T47D (cell line): ENCODE measurements at regions not wholly inside any gene's neighbourhood (a gene's known extent, or its start where the extent isn't known, plus 50 kb on each side); places are given as distances from the start of the nearest gene placed in this dataset.
A peak's percentile ranks its signal among the peaks of the same experiment; 100 is the strongest.

Experiments used
- DNase-seq, 2 experiments: peaks; one replicate each; pipeline versions ENCODE4 v3.0.0 to v3.0.0-alpha.2; 2011 to 2012; ENCODE audit warnings: low read depth in 1 of 2, low spot score in 1 of 2
- JUND ChIP-seq: IDR thresholded peaks from 2 replicates; pipeline ENCODE4 v1.6.1; 2012; ENCODE audit warnings: low read depth
- in situ Hi-C: cut with HindIII; loops from 2 replicates; pipeline ENCODE4 v1.10.0; 2016; ENCODE audit warnings: low sequenced_read_pairs, low pct_unique_long_range_greater_than_20kb

- TF ChIP-seq JUND = no peak
- no peak for DNase-seq
- in situ Hi-C loops = no loop called here
Observed at GRCh38 chr12:58189893-58190292, 248.5 kb downstream of the ATP23 start.

DNA sequence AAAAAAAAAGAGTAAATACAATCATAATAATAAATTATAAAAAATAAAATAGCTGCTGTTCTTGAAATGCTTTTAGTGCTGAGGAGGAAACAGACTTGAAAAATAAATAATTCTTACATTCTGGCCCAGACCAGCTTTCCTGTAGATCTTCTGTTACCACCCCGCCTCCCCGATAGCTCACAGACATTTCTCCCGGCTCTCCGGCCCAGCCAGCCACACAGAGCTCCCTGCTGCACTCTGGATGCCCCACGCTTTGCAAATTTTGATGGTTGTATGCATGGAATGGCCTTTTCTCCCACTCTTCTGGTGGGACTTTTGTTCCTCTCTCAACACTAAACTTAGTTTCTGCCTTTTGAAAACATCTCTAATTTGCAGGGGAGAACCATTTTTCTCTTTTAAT lies 249.3 kb downstream of the ATP23 start:
- in situ Hi-C loops = no loop called here
- DNase-seq = no peak
- no peak for TF ChIP-seq JUND

DNA sequence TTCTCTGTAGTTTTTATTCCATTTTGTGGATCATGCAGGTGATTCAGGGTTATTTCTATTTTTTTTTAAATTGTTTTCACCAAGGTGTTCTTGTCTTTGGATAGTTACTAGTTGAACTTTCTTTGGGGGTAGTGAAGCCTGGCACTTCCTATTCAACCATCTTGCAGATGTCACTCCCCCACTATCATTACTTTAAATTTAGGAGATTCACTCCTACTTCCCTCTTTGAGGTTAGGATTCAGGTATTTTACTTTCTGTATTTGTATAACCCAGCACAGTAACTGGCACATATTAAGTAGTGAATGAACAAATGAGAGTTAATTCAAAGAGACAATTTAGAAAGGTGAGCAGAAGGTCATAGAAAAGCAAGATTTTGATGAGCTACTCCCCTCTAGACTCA lies 255.6 kb downstream of the ATP23 start:
- TF ChIP-seq JUND = no peak
- DNase-seq = no peak
- in situ Hi-C loops = no loop called here

- in situ Hi-C loops = no loop called here
- no peak for DNase-seq
Observed at GRCh38 chr12:58202933-58203718, 261.8 kb downstream of the ATP23 start.

GRCh38 chr12:58204071-58204470 lies 262.7 kb downstream of the ATP23 start:
- in situ Hi-C loops = no loop called here
- TF ChIP-seq JUND = no peak

More at GRCh38 chr12:58202933-58203718, 261.8 kb downstream of the ATP23 start:
- TF ChIP-seq JUND = no peak

GRCh38 chr12:58206876-58207275 lies 265.5 kb downstream of the ATP23 start:
- in situ Hi-C loops = no loop called here
- no peak for DNase-seq
- TF ChIP-seq JUND = no peak

More at GRCh38 chr12:58204071-58204470, 262.7 kb downstream of the ATP23 start:
- DNase-seq = no peak

DNA sequence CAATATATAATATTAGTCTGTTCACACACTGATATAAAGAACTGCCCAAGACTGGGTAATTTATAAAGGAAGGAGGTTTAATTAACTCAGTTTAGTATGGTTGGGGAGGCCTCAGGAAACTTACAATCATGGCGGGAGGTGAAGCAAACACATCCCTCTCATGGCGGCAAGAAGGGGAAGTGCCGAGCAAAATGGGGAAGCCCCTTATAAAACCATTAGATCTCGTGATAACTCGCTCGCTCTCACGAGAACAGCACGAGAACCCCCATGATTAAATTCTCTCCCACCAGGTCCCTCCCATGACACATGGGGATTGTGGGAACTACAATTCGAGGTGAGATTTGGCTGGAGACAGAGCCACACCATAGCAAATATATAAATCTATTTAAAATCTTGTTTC lies 269.8 kb downstream of the ATP23 start:
- TF ChIP-seq JUND = no peak
- in situ Hi-C loops = no loop called here
- DNase-seq = no peak

GRCh38 chr12:58217130-58217529 lies 275.8 kb downstream of the ATP23 start:
- DNase-seq = no peak
- in situ Hi-C loops = no loop called here
- TF ChIP-seq JUND = no peak

DNA sequence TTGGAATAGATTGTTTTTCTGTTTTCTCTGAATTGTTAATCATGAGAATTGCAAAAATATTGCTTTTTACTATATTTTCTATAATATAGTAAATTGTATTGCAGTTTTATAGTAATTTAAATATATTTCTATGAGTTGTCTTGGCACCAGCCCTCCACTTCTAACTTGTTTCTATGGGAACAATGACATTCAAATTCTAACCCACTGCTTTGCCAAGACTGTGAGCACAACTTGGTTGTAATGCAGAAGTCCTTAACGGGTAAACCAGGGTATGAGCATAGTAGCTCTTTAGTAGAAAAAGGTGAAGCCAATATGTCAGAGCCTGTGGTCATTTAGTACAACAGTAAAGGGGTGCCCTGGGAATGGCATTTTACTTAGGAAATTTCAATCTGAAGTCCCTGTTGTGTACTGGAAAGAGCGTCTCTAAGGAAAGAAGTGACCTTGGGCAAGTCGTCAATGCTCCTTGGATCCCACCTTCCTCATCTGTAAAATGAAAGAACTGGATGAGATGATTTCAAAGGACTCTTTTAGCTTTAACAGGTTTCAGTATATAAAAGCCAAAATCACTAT lies 283.3 kb downstream of the ATP23 start:
- in situ Hi-C loops = no loop called here
- no peak for TF ChIP-seq JUND
- DNase-seq = no peak

DNA sequence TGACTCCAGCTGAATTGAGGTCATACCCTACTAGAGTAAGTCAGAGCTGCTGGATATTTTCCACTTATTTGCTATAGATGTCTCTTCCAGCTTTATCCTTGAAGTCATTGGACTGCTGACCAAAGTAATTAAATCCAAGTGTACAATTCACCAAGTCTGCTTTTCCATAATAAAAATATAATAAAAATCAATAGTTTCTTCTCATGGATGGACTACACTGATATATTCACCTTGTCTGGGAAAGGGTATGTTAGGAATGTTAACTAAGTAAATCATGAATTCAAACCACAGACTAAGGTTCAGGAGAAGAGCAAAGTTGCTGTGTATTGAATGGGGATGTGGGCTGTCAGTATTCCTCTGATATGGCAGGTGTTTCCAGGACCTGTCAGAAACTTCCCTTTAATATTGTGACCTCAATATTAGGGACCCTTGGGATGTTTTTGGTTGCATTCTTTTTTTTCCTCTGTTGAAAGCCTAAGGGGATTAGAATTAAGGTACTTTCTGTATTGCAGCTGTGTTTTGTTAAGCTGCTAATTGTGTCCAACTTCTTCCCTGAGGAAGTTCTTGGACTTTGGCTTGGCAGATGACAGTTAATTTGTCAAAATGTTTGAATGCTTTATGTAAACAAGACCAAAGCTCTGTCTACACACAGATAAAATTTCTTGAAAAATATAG lies 284.0 kb downstream of the ATP23 start:
- no peak for TF ChIP-seq JUND
- in situ Hi-C loops = no loop called here
- DNase-seq = peak in 1 of 2 experiments; percentile 10

DNA sequence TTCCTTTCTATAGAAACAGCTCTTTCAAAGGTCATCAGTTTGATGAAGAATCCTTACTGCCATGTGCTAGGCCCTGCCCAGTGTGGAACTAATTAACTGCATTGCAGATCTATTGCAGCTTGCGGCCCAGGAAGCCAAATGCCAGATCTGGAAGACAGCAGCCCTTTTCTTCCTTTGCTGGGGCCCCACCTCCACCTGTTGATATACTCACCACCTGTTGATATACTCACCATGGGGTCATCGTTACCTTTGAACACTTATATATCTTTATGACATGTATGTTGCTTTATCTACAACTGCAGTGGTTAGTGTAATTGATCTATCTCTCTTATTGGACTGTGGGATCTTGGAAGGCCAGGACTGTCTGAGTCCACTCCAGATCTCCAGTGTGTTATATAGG lies 292.5 kb downstream of the ATP23 start:
- in situ Hi-C loops = no loop called here

DNA sequence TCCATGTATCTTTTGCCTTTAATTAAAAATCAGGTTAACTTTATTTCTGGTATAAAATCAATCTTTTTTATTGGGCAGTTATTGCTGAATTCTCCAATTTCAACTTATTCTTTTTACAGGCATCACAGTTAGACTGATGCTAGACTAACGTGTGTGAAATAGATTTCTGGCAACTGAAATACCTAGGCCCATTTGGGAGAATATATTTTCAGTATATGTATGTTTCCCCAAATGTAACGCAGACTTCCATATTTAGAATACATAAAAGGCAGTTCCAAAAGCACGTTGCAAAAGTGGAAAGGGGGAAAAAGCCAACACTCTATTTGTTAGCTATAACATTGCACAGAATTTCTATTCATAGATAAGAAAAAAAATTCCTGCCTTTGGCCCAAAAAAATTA lies 297.0 kb downstream of the ATP23 start:
- no peak for DNase-seq
- in situ Hi-C loops = no loop called here
- TF ChIP-seq JUND = no peak

More for the DNA sequence above, 292.5 kb downstream of the ATP23 start:
- DNase-seq = no peak
- no peak for TF ChIP-seq JUND

GRCh38 chr12:58241099-58241498 lies 299.7 kb downstream of the ATP23 start:
- in situ Hi-C loops = no loop called here
- TF ChIP-seq JUND = no peak
- no peak for DNase-seq
